ENCODE measurements at regions not wholly inside any gene's neighbourhood (a gene's known extent, or its start where the extent isn't known, plus 50 kb on each side); places are given as distances from the start of the nearest gene placed in this dataset.

DNA sequence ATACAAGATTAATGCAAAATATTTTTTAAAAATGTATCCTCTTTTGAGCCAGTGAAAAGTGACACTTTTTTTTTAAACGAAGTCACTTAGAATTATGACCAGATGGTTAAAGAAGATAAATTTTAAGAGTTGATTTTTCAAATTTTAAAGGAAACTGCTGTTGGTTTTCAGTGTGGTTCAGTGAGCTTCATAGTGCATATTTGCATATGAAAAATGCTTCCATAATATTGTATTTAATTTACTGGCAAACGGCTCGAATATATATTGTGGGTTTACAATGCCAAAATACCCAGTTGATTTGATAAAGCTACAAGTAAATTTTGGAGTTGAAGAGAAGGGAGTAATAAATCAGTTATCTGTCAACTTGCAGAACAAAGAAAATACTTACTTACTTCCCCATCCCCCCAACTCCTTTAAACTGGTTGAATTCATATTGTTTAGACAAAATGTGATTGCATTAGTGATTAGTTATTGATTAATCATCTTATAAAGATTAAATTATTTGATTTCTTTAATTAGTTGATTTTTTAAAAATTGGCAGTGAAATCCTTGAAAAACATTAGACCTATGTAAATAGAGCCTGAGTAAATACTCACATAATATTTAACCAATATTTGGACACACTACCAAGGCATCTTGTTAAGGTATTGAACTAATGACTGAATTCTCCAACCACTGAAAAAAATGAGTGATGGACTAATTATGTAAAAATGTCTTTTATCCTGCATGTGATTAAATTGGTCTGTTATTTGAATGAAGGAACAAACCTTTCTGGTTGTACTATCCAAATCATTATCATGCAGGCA, 122.8 kb upstream of the APP start:
- ATAC-seq (ENCODE audit: low FRiP score), result no peak
- H3K4me1 ChIP-seq (ENCODE audit: control insufficient read depth in 1 of 2, insufficient read depth in 2 of 2, low read length in 2 of 2), result no peaks in the 10 kb centered on the region

GRCh38 chr21:26288026-26288425, 117.5 kb upstream of the APP start:
- ATAC-seq (ENCODE audit: low FRiP score) (no peak), DNase-seq (no peak)
- no peaks in the 10 kb centered on the region for H3K36me3 ChIP-seq (ENCODE audit: control insufficient read depth in 1 of 2, insufficient read depth in 2 of 2, low read length in 1 of 2)
- 81 to 85% methylated on average over 1 of the region's 1 CpG for WGBS, 2 donors
- intact Hi-C loops (cut with DNase I), result no loop called here
- H3K4me1 ChIP-seq (ENCODE audit: control insufficient read depth in 1 of 2, insufficient read depth in 2 of 2, low read length in 2 of 2), result no peaks in the 10 kb centered on the region
- no peak overlapping the region for H3K27ac ChIP-seq (ENCODE audit: low read depth in 1 of 2, low read length in 2 of 2)
- H3K4me3 ChIP-seq (ENCODE audit: low read length in 2 of 2), result no peak overlapping the region
- H3K9me3 ChIP-seq (ENCODE audit: control insufficient read depth, low read length), result no peaks in the 10 kb centered on the region
- H3K27me3 ChIP-seq (ENCODE audit: control insufficient read depth in 1 of 2, insufficient read depth in 2 of 2, low read length in 1 of 2), result no peaks in the 10 kb centered on the region

More for the DNA sequence above, 122.8 kb upstream of the APP start:
- Histone ChIP-seq H3K9me3 (ENCODE audit: control insufficient read depth, low read length) (no peaks in the 10 kb centered on the region), H3K36me3 (ENCODE audit: control insufficient read depth in 1 of 2, insufficient read depth in 2 of 2, low read length in 1 of 2) (no peaks in the 10 kb centered on the region), H3K27me3 (ENCODE audit: control insufficient read depth in 1 of 2, insufficient read depth in 2 of 2, low read length in 1 of 2) (no peaks in the 10 kb centered on the region), H3K27ac (ENCODE audit: low read depth in 1 of 2, low read length in 2 of 2) (no peak overlapping the region), H3K4me3 (ENCODE audit: low read length in 2 of 2) (no peak overlapping the region)
- DNase-seq, result no peak
- intact Hi-C loops (cut with DNase I), result no loop called here
- WGBS, 2 donors, result 33 to 35% methylated on average over 3 of the region's 3 CpGs

DNA sequence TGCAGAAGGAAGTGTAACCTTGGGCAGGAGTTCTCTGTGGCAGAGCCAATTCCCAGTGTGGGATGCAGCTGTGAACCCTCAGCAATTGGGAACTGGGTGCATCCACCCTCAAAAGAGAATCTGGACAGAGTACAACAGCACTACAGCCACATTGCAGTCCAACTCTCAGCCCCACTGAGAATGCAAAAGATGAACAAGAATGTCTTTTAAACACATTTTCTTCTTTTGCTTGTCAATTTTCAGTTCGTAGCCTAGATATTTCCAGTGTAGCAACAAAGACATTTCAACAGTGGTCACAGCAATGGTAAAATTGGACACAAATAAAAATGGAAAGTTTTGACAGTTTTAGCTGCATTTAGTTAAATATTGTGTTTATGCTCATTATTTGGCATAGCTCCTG, 114.0 kb upstream of the APP start:
- Histone ChIP-seq H3K4me3 (ENCODE audit: low read length in 2 of 2) (no peak overlapping the region), H3K27ac (ENCODE audit: low read depth in 1 of 2, low read length in 2 of 2) (no peak overlapping the region), H3K27me3 (ENCODE audit: control insufficient read depth in 1 of 2, insufficient read depth in 2 of 2, low read length in 1 of 2) (no peaks in the 10 kb centered on the region), H3K36me3 (ENCODE audit: control insufficient read depth in 1 of 2, insufficient read depth in 2 of 2, low read length in 1 of 2) (no peaks in the 10 kb centered on the region), H3K9me3 (ENCODE audit: control insufficient read depth, low read length) (no peaks in the 10 kb centered on the region), H3K4me1 (ENCODE audit: control insufficient read depth in 1 of 2, insufficient read depth in 2 of 2, low read length in 2 of 2) (no peaks in the 10 kb centered on the region)
- intact Hi-C loops (cut with DNase I), result no loop called here
- DNase-seq, result no peak
- no peak for ATAC-seq (ENCODE audit: low FRiP score)
- WGBS, 2 donors, result 27 to 38% methylated on average over 1 of the region's 1 CpG

- DNase-seq (no peak), ATAC-seq (ENCODE audit: low FRiP score) (no peak)
- Histone ChIP-seq H3K36me3 (ENCODE audit: control insufficient read depth in 1 of 2, insufficient read depth in 2 of 2, low read length in 1 of 2) (no peaks in the 10 kb centered on the region), H3K4me1 (ENCODE audit: control insufficient read depth in 1 of 2, insufficient read depth in 2 of 2, low read length in 2 of 2) (no peaks in the 10 kb centered on the region), H3K9me3 (ENCODE audit: control insufficient read depth, low read length) (peaks cover 2% of the 10 kb centered on the region), H3K4me3 (ENCODE audit: low read length in 2 of 2) (no peak overlapping the region), H3K27me3 (ENCODE audit: control insufficient read depth in 1 of 2, insufficient read depth in 2 of 2, low read length in 1 of 2) (no peaks in the 10 kb centered on the region), H3K27ac (ENCODE audit: low read depth in 1 of 2, low read length in 2 of 2) (no peak overlapping the region)
- 20 to 31% methylated on average over 4 of the region's 4 CpGs for WGBS, 2 donors
- intact Hi-C loops (cut with DNase I), result no loop called here
These were observed 111.5 kb upstream of the APP start for GRCh38 chr21:26282058-26282457.

GRCh38 chr21:26281506-26281905, 110.9 kb upstream of the APP start:
- no peak overlapping the region for H3K4me3 ChIP-seq (ENCODE audit: low read length in 2 of 2)
- WGBS, 2 donors, result 95 to 96% methylated on average over 2 of the region's 2 CpGs
- intact Hi-C loops (cut with DNase I), result no loop called here
- H3K36me3 ChIP-seq (ENCODE audit: control insufficient read depth in 1 of 2, insufficient read depth in 2 of 2, low read length in 1 of 2), result no peaks in the 10 kb centered on the region
- H3K27me3 ChIP-seq (ENCODE audit: control insufficient read depth in 1 of 2, insufficient read depth in 2 of 2, low read length in 1 of 2), result no peaks in the 10 kb centered on the region
- no peaks in the 10 kb centered on the region for H3K4me1 ChIP-seq (ENCODE audit: control insufficient read depth in 1 of 2, insufficient read depth in 2 of 2, low read length in 2 of 2)
- peaks cover 2% of the 10 kb centered on the region for H3K9me3 ChIP-seq (ENCODE audit: control insufficient read depth, low read length)
- no peak overlapping the region for H3K27ac ChIP-seq (ENCODE audit: low read depth in 1 of 2, low read length in 2 of 2)
- no peak for DNase-seq
- no peak for ATAC-seq (ENCODE audit: low FRiP score)

DNA sequence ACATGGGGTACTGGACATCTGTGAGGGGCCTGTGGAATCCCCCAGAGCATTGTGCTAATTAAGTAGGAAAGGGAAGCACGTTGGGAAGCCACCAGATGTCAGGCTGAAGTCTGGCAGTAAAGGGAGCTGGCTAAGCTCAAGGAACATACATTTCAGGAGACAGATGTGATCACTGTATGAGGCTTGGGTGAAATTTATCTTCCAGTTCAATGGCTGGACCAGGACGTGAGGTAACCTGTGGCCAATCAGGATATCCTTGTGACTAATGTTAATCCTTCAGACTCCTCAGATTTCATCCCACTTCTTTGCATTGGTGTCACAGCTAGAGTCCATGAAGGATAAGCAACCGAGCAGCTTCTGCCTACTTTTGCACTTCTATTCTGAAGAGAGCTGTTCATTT, 110.2 kb upstream of the APP start:
- Histone ChIP-seq H3K4me1 (ENCODE audit: control insufficient read depth in 1 of 2, insufficient read depth in 2 of 2, low read length in 2 of 2) (no peaks in the 10 kb centered on the region), H3K4me3 (ENCODE audit: low read length in 2 of 2) (no peak overlapping the region), H3K27me3 (ENCODE audit: control insufficient read depth in 1 of 2, insufficient read depth in 2 of 2, low read length in 1 of 2) (no peaks in the 10 kb centered on the region), H3K36me3 (ENCODE audit: control insufficient read depth in 1 of 2, insufficient read depth in 2 of 2, low read length in 1 of 2) (no peaks in the 10 kb centered on the region), H3K9me3 (ENCODE audit: control insufficient read depth, low read length) (peaks cover 2% of the 10 kb centered on the region), H3K27ac (ENCODE audit: low read depth in 1 of 2, low read length in 2 of 2) (no peak overlapping the region)
- ATAC-seq (ENCODE audit: low FRiP score) (no peak), DNase-seq (no peak)
- WGBS, 2 donors, result 15 to 25% methylated on average over 3 of the region's 3 CpGs
- intact Hi-C loops (cut with DNase I), result no loop called here

- Histone ChIP-seq H3K9me3 (ENCODE audit: control insufficient read depth, low read length) (peaks cover 2% of the 10 kb centered on the region), H3K27me3 (ENCODE audit: control insufficient read depth in 1 of 2, insufficient read depth in 2 of 2, low read length in 1 of 2) (no peaks in the 10 kb centered on the region), H3K27ac (ENCODE audit: low read depth in 1 of 2, low read length in 2 of 2) (no peak overlapping the region), H3K4me1 (ENCODE audit: control insufficient read depth in 1 of 2, insufficient read depth in 2 of 2, low read length in 2 of 2) (no peaks in the 10 kb centered on the region), H3K36me3 (ENCODE audit: control insufficient read depth in 1 of 2, insufficient read depth in 2 of 2, low read length in 1 of 2) (no peaks in the 10 kb centered on the region), H3K4me3 (ENCODE audit: low read length in 2 of 2) (no peak overlapping the region)
- 77 to 81% methylated on average over 5 of the region's 5 CpGs for WGBS, 2 donors
- ATAC-seq (ENCODE audit: low FRiP score) (no peak), DNase-seq (no peak)
- intact Hi-C loops (cut with DNase I), result no loop called here
These were observed 109.6 kb upstream of the APP start for GRCh38 chr21:26280148-26280547.

DNA sequence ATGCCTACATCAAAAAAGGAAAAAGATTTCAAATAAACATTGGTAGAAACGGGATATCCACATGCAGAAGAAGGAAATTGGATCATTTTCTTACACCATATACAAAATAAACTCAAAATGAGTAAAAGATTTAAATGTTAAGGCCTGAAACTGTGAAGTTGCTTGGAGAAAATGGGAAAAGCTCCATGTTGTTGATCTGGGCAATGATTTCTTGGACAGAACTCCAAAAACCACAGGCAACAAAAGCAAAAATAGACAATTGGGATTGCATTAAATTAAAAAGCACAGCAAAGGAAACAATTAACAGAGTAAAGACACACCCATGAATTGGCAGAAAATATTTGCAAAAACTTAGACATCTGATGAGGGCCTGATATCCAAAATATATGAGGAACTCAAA, 105.2 kb upstream of the APP start:
- DNase-seq, result no peak
- Histone ChIP-seq H3K27ac (ENCODE audit: low read depth in 1 of 2, low read length in 2 of 2) (no peak overlapping the region), H3K27me3 (ENCODE audit: control insufficient read depth in 1 of 2, insufficient read depth in 2 of 2, low read length in 1 of 2) (no peaks in the 10 kb centered on the region), H3K4me1 (ENCODE audit: control insufficient read depth in 1 of 2, insufficient read depth in 2 of 2, low read length in 2 of 2) (no peaks in the 10 kb centered on the region), H3K36me3 (ENCODE audit: control insufficient read depth in 1 of 2, insufficient read depth in 2 of 2, low read length in 1 of 2) (no peaks in the 10 kb centered on the region), H3K9me3 (ENCODE audit: control insufficient read depth, low read length) (peaks cover 7% of the 10 kb centered on the region), H3K4me3 (ENCODE audit: low read length in 2 of 2) (no peak overlapping the region)
- WGBS, 2 donors, result 41 to 49% methylated on average over 1 of the region's 1 CpG
- ATAC-seq (ENCODE audit: low FRiP score), result no peak
- intact Hi-C loops (cut with DNase I), result no loop called here

GRCh38 chr21:26273686-26274313, 103.2 kb upstream of the APP start:
- Histone ChIP-seq H3K27me3 (ENCODE audit: control insufficient read depth in 1 of 2, insufficient read depth in 2 of 2, low read length in 1 of 2) (no peaks in the 10 kb centered on the region), H3K9me3 (ENCODE audit: control insufficient read depth, low read length) (peaks cover 7% of the 10 kb centered on the region), H3K4me3 (ENCODE audit: low read length in 2 of 2) (no peak overlapping the region), H3K36me3 (ENCODE audit: control insufficient read depth in 1 of 2, insufficient read depth in 2 of 2, low read length in 1 of 2) (no peaks in the 10 kb centered on the region), H3K4me1 (ENCODE audit: control insufficient read depth in 1 of 2, insufficient read depth in 2 of 2, low read length in 2 of 2) (no peaks in the 10 kb centered on the region), H3K27ac (ENCODE audit: low read depth in 1 of 2, low read length in 2 of 2) (no peak overlapping the region)
- DNase-seq (no peak), ATAC-seq (ENCODE audit: low FRiP score) (no peak)
- intact Hi-C loops (cut with DNase I), result no loop called here

Data from aorta (tissue), 5 donors.